Progenitor cell of endocrine pancreas (in vitro differentiated cells): ENCODE measurements at regions not wholly inside any gene's neighbourhood (a gene's known extent, or its start where the extent isn't known, plus 50 kb on each side); places are given as distances from the start of the nearest gene placed in this dataset.
A peak's percentile ranks its signal among the peaks of the same experiment; 100 is the strongest.

Source experiments
- DNase-seq: peaks from one replicate; pipeline ENCODE4 v3.0.0; 2021; ENCODE audit warnings: low spot score; ENCODE audit not compliant: unreplicated experiment
- H3K27ac Mint-ChIP-seq: 2 replicates; pipeline ENCODE4 v1.8.0; 2021; ENCODE audit warnings: mild to moderate bottlenecking, moderate library complexity, mixed read lengths
- H3K27me3 Mint-ChIP-seq: 2 replicates; pipeline ENCODE4 v1.8.0; 2021; ENCODE audit warnings: mixed read lengths
- H3K36me3 Mint-ChIP-seq: 2 replicates; pipeline ENCODE4 v1.8.0; 2022; ENCODE audit warnings: mixed read lengths; ENCODE audit not compliant: insufficient read depth
- H3K4me1 Mint-ChIP-seq: 2 replicates; pipeline ENCODE4 v1.8.0; 2021; ENCODE audit warnings: low read depth, mixed read lengths
- H3K4me3 Mint-ChIP-seq: 2 replicates; pipeline ENCODE4 v1.8.0; 2021; ENCODE audit warnings: low read depth, mild to moderate bottlenecking, moderate library complexity, mixed read lengths
- H3K9me3 Mint-ChIP-seq: 2 replicates; pipeline ENCODE4 v1.8.0; 2021; ENCODE audit warnings: low read depth, mixed read lengths
- TF ChIP-seq, protein P1 (sequence below): fragments of 200-600 bp; sonication (generic); IDR thresholded peaks from one replicate; pipeline ENCODE4 v1.5.0; 2021; ENCODE audit warnings: antibody characterized with exemption, mild to moderate bottlenecking; ENCODE audit not compliant: unreplicated experiment

DNA sequence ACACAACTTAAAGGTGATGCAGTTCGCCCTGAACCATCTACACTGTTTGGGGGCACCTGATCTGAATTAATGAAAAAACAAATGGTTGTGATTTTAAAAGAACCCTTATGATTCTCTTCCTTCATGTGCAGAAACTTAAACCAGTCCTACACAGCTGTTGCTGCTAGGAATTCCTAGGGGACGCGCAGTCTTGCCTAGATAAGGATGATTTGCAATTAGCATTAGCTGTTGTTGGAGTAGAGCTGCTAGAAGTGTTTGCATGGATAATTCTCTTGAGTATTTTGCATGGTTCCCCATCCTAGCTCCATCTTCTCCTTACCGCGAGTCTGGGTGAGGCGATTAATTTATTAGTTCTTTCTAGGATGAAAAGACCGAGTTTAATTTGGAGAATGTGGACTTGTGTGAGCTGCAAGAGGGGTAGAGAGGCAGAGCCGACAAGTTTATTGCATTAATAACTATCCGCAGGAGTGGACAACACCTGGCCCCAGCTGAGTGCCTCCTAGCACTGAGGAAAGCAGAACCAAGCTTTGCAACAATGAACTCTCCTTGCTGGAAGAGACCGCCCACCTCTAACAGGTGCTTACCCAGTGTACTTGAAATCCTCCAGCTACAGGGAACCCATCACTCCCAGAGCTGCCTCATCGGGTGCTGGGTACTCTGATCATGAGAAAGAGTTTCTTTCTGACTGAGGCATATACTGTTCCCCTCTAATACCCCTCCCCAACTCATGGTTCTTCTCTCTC lies 75.0 kb upstream of the WNT7A start:
- H3K36me3 Mint-ChIP-seq, result no peaks in the 10 kb centered on the region
- H3K27ac Mint-ChIP-seq, result no peak overlapping the region
- peaks cover 7% of the 10 kb centered on the region for H3K4me1 Mint-ChIP-seq
- no peak for DNase-seq
- peaks cover 18% of the 10 kb centered on the region for H3K9me3 Mint-ChIP-seq
- no peak overlapping the region for H3K4me3 Mint-ChIP-seq
- TF ChIP-seq, protein P1, sequence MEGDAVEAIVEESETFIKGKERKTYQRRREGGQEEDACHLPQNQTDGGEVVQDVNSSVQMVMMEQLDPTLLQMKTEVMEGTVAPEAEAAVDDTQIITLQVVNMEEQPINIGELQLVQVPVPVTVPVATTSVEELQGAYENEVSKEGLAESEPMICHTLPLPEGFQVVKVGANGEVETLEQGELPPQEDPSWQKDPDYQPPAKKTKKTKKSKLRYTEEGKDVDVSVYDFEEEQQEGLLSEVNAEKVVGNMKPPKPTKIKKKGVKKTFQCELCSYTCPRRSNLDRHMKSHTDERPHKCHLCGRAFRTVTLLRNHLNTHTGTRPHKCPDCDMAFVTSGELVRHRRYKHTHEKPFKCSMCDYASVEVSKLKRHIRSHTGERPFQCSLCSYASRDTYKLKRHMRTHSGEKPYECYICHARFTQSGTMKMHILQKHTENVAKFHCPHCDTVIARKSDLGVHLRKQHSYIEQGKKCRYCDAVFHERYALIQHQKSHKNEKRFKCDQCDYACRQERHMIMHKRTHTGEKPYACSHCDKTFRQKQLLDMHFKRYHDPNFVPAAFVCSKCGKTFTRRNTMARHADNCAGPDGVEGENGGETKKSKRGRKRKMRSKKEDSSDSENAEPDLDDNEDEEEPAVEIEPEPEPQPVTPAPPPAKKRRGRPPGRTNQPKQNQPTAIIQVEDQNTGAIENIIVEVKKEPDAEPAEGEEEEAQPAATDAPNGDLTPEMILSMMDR, result no peak
- H3K27me3 Mint-ChIP-seq, result no peaks in the 10 kb centered on the region

DNA sequence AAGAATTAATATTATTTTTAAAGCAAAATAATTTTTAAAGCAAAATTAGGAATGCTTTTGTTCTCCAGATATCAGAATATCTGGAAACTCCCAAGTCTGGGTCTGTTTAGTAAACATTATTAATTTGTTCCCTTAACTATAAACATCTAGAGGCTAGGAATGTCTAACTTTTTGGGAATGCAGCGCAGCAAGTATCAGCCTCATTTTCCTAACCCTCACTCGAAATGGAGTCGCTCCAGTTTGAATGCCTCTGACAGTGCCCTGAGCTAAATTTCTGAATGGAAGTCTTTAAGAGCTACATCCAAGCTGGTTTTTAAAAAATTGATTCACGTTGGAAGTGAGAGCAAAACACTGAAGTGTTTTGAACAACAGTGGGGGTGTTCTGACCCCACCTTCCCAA lies 74.4 kb upstream of the WNT7A start:
- Mint-ChIP-seq H3K4me1 (peaks cover 13% of the 10 kb centered on the region), H3K27ac (no peak overlapping the region), H3K4me3 (no peak overlapping the region), H3K27me3 (no peaks in the 10 kb centered on the region), H3K9me3 (peaks cover 18% of the 10 kb centered on the region), H3K36me3 (no peaks in the 10 kb centered on the region)
- DNase-seq, result no peak
- TF ChIP-seq, protein P1, result no peak

DNA sequence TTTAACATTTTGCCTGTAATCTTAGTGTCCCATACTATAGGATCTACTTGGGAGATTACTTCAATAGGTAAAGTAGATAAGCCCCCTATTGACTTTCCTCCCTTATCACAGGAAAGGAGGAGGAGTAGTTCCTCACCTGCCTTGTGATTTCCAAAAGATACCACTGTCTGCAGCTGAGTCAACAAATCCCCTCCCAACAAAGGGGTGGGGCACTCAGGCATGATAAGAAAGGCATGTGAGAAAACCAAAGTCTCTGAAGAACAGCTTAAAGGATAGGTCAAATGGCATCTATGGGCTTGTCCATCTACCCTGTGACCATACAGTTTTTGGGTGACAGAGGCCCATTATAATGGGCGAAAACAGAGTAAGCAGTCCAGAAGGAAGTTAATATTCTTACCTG lies 71.3 kb upstream of the WNT7A start:
- H3K4me3 Mint-ChIP-seq, result no peak overlapping the region
- no peak overlapping the region for H3K27ac Mint-ChIP-seq
- peaks cover 29% of the 10 kb centered on the region for H3K4me1 Mint-ChIP-seq
- no peak for DNase-seq
- no peaks in the 10 kb centered on the region for H3K27me3 Mint-ChIP-seq
- TF ChIP-seq, protein P1, result no peak
- peaks cover 23% of the 10 kb centered on the region for H3K9me3 Mint-ChIP-seq
- H3K36me3 Mint-ChIP-seq, result peaks cover 9% of the 10 kb centered on the region

DNA sequence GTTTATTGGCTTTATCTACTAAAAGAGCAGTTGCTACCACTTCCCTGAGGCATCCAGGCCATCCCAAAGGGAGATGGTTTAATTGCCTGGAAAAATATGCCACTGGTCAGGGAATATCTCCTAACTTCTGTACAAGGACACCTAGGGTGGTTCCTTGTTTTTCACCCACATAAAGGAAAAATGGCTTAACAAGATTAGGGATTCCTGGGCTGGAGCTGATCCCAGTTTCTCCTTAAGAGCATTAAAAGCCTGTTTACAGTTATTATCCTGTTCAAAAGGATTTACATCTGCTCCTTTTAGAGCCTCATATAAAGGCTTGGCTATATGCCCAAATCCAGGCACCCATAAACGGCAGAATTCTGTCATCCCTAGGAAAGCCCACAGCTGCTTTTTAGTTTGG lies 70.2 kb upstream of the WNT7A start:
- H3K4me3 Mint-ChIP-seq, result no peak overlapping the region
- peaks cover 32% of the 10 kb centered on the region for H3K9me3 Mint-ChIP-seq
- peaks cover 29% of the 10 kb centered on the region for H3K4me1 Mint-ChIP-seq
- no peaks in the 10 kb centered on the region for H3K27me3 Mint-ChIP-seq
- H3K36me3 Mint-ChIP-seq, result peaks cover 14% of the 10 kb centered on the region
- no peak overlapping the region for H3K27ac Mint-ChIP-seq
- no peak for DNase-seq
- TF ChIP-seq, protein P1, result no peak

DNA sequence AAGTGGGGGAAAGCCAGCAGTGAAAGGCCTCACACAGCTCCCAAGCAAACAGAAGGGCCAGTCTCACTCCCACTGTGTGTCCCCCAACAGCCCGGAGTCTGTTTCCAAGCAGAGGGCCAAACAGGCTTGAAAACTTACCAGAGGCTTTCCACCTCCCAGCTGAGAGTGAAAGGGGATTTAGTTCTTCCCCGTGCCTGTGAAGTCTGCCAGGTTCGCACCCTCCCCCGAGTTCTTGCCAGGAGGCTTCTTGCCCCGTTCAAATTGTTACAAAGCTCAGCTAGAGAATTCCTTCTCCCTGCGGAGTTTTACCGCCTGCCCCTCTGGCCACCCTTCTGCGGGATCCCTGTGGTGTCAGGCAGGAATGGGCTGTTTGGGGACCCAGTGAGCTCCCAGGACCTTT lies 68.0 kb upstream of the WNT7A start:
- DNase-seq, result no peak
- H3K27me3 Mint-ChIP-seq, result no peaks in the 10 kb centered on the region
- H3K4me1 Mint-ChIP-seq, result peaks cover 29% of the 10 kb centered on the region
- no peak overlapping the region for H3K4me3 Mint-ChIP-seq
- TF ChIP-seq, protein P1, result no peak
- peaks cover 47% of the 10 kb centered on the region for H3K9me3 Mint-ChIP-seq
- peak overlapping the region; percentile 93 for H3K27ac Mint-ChIP-seq
- peaks cover 14% of the 10 kb centered on the region for H3K36me3 Mint-ChIP-seq
